Fibroblast of skin of right quadriceps (primary cell): ENCODE measurements at regions not wholly inside any gene's neighbourhood (a gene's known extent, or its start where the extent isn't known, plus 50 kb on each side); places are given as distances from the start of the nearest gene placed in this dataset.

Experiments used
- DNase-seq: peaks from one replicate; pipeline ENCODE4 v3.0.0-alpha.2; 2013

GRCh38 chr2:156697906-156698305 is 261.7 kb downstream of the GPD2 start:
- no peak for DNase-seq

- DNase-seq = no peak
Measured at GRCh38 chr2:156700681-156701080, 264.5 kb downstream of the GPD2 start.

GRCh38 chr2:156702541-156702940 is 266.4 kb downstream of the GPD2 start:
- DNase-seq = no peak

GRCh38 chr2:156703642-156704041 is 267.5 kb downstream of the GPD2 start:
- DNase-seq = no peak

- DNase-seq = no peak
Measured at GRCh38 chr2:156704132-156704531, 268.0 kb downstream of the GPD2 start.

GRCh38 chr2:156704617-156705016 is 268.4 kb downstream of the GPD2 start:
- DNase-seq = no peak

GRCh38 chr2:156706576-156706975 is 270.4 kb downstream of the GPD2 start:
- DNase-seq = no peak

GRCh38 chr2:156708051-156708450 is 271.9 kb downstream of the GPD2 start:
- no peak for DNase-seq

GRCh38 chr2:156709091-156709490 is 272.9 kb downstream of the GPD2 start:
- no peak for DNase-seq

- no peak for DNase-seq
Measured at GRCh38 chr2:156719036-156719435, 282.9 kb downstream of the GPD2 start.

- DNase-seq = no peak
Measured at GRCh38 chr2:156727867-156728266, 291.7 kb downstream of the GPD2 start.

GRCh38 chr2:156728328-156728727 is 292.1 kb downstream of the GPD2 start:
- no peak for DNase-seq

GRCh38 chr2:156731506-156731905 is 295.3 kb downstream of the GPD2 start:
- DNase-seq = no peak

GRCh38 chr2:156736950-156737349 is 300.8 kb downstream of the GPD2 start:
- DNase-seq = no peak

- DNase-seq = no peak
Measured at GRCh38 chr2:156739301-156739700, 303.1 kb downstream of the GPD2 start.

GRCh38 chr2:156745619-156746018 is 309.4 kb downstream of the GPD2 start:
- DNase-seq = no peak

GRCh38 chr2:156748221-156748620 is 312.0 kb downstream of the GPD2 start:
- DNase-seq = no peak

- no peak for DNase-seq
Measured at GRCh38 chr2:156752042-156752441, 315.9 kb downstream of the GPD2 start.

GRCh38 chr2:156753766-156754165 is 317.6 kb downstream of the GPD2 start:
- no peak for DNase-seq

GRCh38 chr2:156756516-156756915 is 320.3 kb downstream of the GPD2 start:
- DNase-seq = no peak

- no peak for DNase-seq
Measured at GRCh38 chr2:156763174-156763573, 327.0 kb downstream of the GPD2 start.

GRCh38 chr2:156765043-156765442 is 328.9 kb downstream of the GPD2 start:
- no peak for DNase-seq

- no peak for DNase-seq
Measured at GRCh38 chr2:156765450-156765849, 329.3 kb downstream of the GPD2 start.

GRCh38 chr2:156769802-156770201 is 333.6 kb downstream of the GPD2 start:
- DNase-seq = no peak

GRCh38 chr2:156778916-156779315 is 342.7 kb downstream of the GPD2 start:
- DNase-seq = no peak
